IPS DF 4.7 (cell line): ENCODE measurements at regions not wholly inside any gene's neighbourhood (a gene's known extent, or its start where the extent isn't known, plus 50 kb on each side); places are given as distances from the start of the nearest gene placed in this dataset.

Source experiments
- DNase-seq: peaks from one replicate; pipeline ENCODE4 v3.0.0-alpha.2; 2013; ENCODE audit warnings: low spot score; ENCODE audit errors: extremely low read depth

- DNase-seq = no peak
Measured at GRCh38 chr5:144002876-144003275, 167.6 kb downstream of the YIPF5 start.

GRCh38 chr5:144003636-144004035 is 166.8 kb downstream of the YIPF5 start:
- DNase-seq = no peak

- DNase-seq = no peak
Measured at GRCh38 chr5:144004146-144004545, 166.3 kb downstream of the YIPF5 start.

GRCh38 chr5:144004751-144005150 is 165.7 kb downstream of the YIPF5 start:
- no peak for DNase-seq

GRCh38 chr5:144009116-144009515 is 161.3 kb downstream of the YIPF5 start:
- no peak for DNase-seq

GRCh38 chr5:144011388-144011787 is 159.1 kb downstream of the YIPF5 start:
- DNase-seq = peak; percentile 19

- no peak for DNase-seq
Measured at GRCh38 chr5:144013816-144014215, 156.6 kb downstream of the YIPF5 start.

- no peak for DNase-seq
Measured at GRCh38 chr5:144015961-144016360, 154.5 kb downstream of the YIPF5 start.

GRCh38 chr5:144017119-144017518 is 153.3 kb downstream of the YIPF5 start:
- DNase-seq = no peak

- no peak for DNase-seq
Measured at GRCh38 chr5:144017631-144018030, 152.8 kb downstream of the YIPF5 start.

- no peak for DNase-seq
Measured at GRCh38 chr5:144024090-144024489, 146.4 kb downstream of the YIPF5 start.

GRCh38 chr5:144024545-144024944 is 145.9 kb downstream of the YIPF5 start:
- DNase-seq = no peak

- no peak for DNase-seq
Measured at GRCh38 chr5:144026286-144026685, 144.2 kb downstream of the YIPF5 start.

GRCh38 chr5:144028058-144028457 is 142.4 kb downstream of the YIPF5 start:
- no peak for DNase-seq

- DNase-seq = no peak
Measured at GRCh38 chr5:144028636-144029035, 141.8 kb downstream of the YIPF5 start.

- no peak for DNase-seq
Measured at GRCh38 chr5:144030904-144031303, 139.6 kb downstream of the YIPF5 start.

GRCh38 chr5:144032375-144032774 is 138.1 kb downstream of the YIPF5 start:
- DNase-seq = no peak

- DNase-seq = no peak
Measured at GRCh38 chr5:144033486-144033885, 137.0 kb downstream of the YIPF5 start.

GRCh38 chr5:144035046-144035740 is 135.3 kb downstream of the YIPF5 start:
- no peak for DNase-seq

- DNase-seq = no peak
Measured at GRCh38 chr5:144036476-144036875, 134.0 kb downstream of the YIPF5 start.

- no peak for DNase-seq
Measured at GRCh38 chr5:144040615-144041305, 129.7 kb downstream of the YIPF5 start.

- DNase-seq = no peak
Measured at GRCh38 chr5:144042156-144042555, 128.3 kb downstream of the YIPF5 start.

- DNase-seq = no peak
Measured at GRCh38 chr5:144048259-144048856, 122.1 kb downstream of the YIPF5 start.
